PFSK-1 (cell line): ENCODE measurements at regions not wholly inside any gene's neighbourhood (a gene's known extent, or its start where the extent isn't known, plus 50 kb on each side); places are given as distances from the start of the nearest gene placed in this dataset.

Source experiments
- POLR2AphosphoS5 ChIP-seq: IDR thresholded peaks from 2 replicates; pipeline ENCODE4 v1.6.1; 2012; ENCODE audit warnings: low read depth, mild to moderate bottlenecking, control low read depth, low read length, moderate library complexity
- REST ChIP-seq, 2 experiments: IDR thresholded peaks; 2 replicates each; pipeline versions ENCODE4 v1.6.1 to v1.8.0; 2011 to 2012; ENCODE audit warnings: low read depth in 2 of 2, low read length in 2 of 2, control low read depth in 1 of 2, inconsistent platforms in 1 of 2, mild to moderate bottlenecking in 1 of 2, moderate library complexity in 1 of 2; ENCODE audit not compliant: insufficient read depth in 1 of 2
- SIN3A ChIP-seq: IDR thresholded peaks from 2 replicates; pipeline ENCODE4 v1.6.1; 2012; ENCODE audit warnings: mild to moderate bottlenecking, low read length, moderate library complexity, borderline replicate concordance; ENCODE audit not compliant: insufficient read depth
- TAF1 ChIP-seq: IDR thresholded peaks from 2 replicates; pipeline ENCODE4 v1.6.1; 2012; ENCODE audit warnings: low read length, control low read depth, borderline replicate concordance; ENCODE audit not compliant: insufficient read depth

DNA sequence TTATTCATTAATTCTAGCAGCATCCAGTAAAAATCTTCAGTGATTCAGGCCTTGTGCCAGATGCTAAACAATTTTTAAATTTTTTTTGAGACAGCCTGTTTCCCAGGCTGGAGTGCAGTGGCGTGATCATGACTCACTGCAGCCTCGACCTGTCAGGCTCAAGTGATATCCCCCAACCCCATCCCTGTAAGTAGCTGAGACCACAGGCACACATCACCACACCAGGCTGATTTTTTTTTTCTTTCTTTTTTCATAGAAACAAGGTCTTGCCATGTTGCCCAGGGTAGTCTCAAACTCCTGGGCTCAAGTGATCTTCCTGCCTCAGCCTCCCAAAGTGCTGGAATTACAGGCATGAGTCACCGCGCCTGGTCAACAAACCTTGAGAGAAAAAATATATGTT is 705.5 kb downstream of the ARAP2 start:
- TF ChIP-seq SIN3A (no peak), POLR2AphosphoS5 (no peak), REST (IDR thresholded peaks at IDR 0.05; ENCODE audit: insufficient read depth in 1 of 2, low read depth in 2 of 2, low read length in 2 of 2) (no peak), TAF1 (no peak)
